Retinal pigment epithelial cell (primary cell): ENCODE measurements at regions not wholly inside any gene's neighbourhood (a gene's known extent, or its start where the extent isn't known, plus 50 kb on each side); places are given as distances from the start of the nearest gene placed in this dataset.

Experiments
- DNase-seq: peaks from one replicate; pipeline ENCODE4 v3.0.0-alpha.2; 2010; ENCODE audit warnings: low read depth
- H3K4me3 ChIP-seq: 2 replicates; pipeline ENCODE4 v1.5.1; 2011; ENCODE audit warnings: mild to moderate bottlenecking, low read length, control low read depth, moderate library complexity
- TF ChIP-seq, protein P1 (sequence below): conservative IDR thresholded peaks from 2 replicates; pipeline ENCODE4 v1.5.1; 2011; ENCODE audit warnings: low read depth, low read length, control low read depth, inconsistent platforms

DNA sequence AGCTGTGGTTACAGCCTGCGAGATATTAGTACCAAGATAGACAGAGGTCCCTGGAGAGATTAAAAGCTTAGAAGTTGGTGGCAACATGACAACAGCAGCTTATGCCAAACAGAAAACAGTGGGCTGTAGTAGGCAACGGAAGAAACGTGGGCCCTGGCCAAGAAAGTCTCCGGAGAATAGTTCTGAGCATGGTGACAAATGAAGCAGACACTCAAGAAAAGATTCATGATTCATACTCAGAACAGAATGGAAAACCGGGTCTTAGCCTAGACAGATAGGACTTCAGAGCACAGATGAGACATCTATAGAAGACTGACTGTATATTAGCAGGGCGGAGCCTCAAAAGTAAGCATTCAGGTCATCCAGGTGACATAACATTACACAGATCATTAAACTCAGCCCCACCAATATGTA is 727.4 kb downstream of the ETS1 start:
- TF ChIP-seq, protein P1, sequence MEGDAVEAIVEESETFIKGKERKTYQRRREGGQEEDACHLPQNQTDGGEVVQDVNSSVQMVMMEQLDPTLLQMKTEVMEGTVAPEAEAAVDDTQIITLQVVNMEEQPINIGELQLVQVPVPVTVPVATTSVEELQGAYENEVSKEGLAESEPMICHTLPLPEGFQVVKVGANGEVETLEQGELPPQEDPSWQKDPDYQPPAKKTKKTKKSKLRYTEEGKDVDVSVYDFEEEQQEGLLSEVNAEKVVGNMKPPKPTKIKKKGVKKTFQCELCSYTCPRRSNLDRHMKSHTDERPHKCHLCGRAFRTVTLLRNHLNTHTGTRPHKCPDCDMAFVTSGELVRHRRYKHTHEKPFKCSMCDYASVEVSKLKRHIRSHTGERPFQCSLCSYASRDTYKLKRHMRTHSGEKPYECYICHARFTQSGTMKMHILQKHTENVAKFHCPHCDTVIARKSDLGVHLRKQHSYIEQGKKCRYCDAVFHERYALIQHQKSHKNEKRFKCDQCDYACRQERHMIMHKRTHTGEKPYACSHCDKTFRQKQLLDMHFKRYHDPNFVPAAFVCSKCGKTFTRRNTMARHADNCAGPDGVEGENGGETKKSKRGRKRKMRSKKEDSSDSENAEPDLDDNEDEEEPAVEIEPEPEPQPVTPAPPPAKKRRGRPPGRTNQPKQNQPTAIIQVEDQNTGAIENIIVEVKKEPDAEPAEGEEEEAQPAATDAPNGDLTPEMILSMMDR, result no peak
- H3K4me3 ChIP-seq, result no peak overlapping the region
- peak; percentile 68 for DNase-seq

DNA sequence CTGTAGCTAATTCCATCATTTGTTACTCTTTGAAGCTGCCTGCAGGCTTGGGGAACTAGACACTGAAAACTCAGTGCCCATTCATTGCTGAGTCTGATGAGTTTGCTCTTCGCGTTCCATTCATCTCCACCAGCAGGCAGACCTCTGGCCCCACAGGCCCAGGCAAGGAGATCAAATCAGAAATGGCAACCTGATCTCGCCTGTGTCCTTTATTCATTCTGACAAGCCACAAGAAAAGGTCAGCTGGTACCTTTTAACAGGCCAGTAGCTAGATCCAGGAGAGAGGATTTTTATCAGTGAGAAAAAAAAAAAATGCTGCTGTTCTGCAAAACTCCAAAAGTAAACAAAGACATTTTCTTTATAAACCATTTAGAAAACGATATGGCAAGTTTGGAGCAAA is 742.5 kb downstream of the ETS1 start:
- no peak overlapping the region for H3K4me3 ChIP-seq
- TF ChIP-seq, protein P1, result no peak
- no peak for DNase-seq

GRCh38 chr11:127843483-127844396 is 743.6 kb downstream of the ETS1 start:
- peak; percentile 58 for DNase-seq
- H3K4me3 ChIP-seq, result no peak overlapping the region
- TF ChIP-seq, protein P1, result peak; percentile 78

DNA sequence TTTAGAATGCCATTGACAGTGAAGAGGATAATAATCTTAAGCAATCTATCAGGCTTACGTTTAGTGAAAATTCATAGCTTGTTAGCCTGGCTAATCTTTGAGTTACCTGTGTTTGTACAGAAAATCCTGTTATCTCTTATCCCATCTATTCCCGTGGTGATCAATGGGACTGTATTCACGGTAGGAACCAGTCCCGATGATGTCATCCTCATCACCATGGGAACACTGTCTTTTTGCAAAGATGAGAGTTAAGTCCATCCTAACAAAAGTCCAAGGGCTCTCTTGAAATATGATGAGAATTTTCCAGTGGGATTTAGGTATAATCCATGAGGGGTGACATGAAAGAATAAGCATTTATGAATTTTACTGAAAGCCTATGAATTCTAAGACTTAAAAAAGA is 762.2 kb downstream of the ETS1 start:
- TF ChIP-seq, protein P1, result no peak
- H3K4me3 ChIP-seq, result no peak overlapping the region
- no peak for DNase-seq

DNA sequence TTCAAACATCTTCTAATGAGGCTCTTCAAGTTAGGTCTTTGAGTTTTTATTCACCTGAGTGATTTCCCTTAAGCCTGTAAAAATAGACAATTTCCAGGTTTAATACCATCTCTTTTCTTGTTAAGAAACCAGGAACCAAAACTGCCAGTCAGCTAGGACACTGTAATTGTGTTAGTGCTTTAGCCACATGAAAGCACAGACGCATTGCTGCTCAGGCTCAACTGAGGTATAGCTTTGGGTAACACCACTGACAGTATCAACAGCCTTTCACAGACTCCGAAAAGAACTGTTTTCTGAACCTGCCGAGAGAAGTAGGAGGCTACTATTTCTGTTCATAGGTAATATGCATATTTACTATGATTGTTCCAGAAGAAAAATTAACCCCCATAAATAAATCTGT is 768.7 kb downstream of the ETS1 start:
- DNase-seq, result no peak
- TF ChIP-seq, protein P1, result no peak
- H3K4me3 ChIP-seq, result no peak overlapping the region

DNA sequence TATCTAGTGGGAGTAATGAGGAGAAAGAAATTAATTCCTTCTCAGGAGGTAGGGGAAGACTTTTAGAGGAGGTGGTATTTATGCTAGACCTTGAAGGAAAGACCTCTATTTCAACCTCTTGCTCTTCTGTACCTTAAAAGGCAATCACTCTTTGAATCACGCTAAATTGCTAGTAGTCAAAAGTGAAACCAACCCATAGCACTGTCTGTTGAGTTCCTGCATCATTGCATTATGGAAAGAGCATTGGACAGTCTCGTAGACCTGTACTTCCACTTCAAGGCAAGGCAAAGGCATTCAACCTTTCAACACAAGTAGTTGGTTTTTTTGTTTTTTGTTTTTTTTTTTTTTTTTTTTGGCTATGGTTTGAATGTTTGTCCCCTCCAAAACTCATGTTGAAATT is 770.4 kb downstream of the ETS1 start:
- no peak overlapping the region for H3K4me3 ChIP-seq
- TF ChIP-seq, protein P1, result no peak
- DNase-seq, result no peak

DNA sequence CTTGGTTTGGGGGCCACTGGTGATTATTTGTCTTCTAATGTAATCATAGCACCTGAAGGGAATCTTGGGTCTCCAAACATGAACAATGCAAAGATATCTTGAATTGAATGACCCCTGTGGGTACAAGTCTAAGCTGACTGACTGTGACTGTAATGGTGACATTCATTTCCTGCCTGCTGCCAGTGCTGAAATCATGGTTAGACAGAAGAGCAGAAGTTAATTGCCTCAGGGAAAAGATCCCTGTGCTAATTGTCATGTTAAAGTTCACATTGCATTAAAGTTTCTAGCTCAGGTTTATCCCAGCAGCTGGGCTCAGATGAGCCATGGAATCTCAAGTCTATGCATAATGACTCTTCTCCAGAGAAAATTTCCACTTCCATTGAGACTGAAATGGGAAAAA is 772.0 kb downstream of the ETS1 start:
- DNase-seq, result no peak
- H3K4me3 ChIP-seq, result no peak overlapping the region
- TF ChIP-seq, protein P1, result no peak
